ENCODE measurements at regions not wholly inside any gene's neighbourhood (a gene's known extent, or its start where the extent isn't known, plus 50 kb on each side); places are given as distances from the start of the nearest gene placed in this dataset.

DNA sequence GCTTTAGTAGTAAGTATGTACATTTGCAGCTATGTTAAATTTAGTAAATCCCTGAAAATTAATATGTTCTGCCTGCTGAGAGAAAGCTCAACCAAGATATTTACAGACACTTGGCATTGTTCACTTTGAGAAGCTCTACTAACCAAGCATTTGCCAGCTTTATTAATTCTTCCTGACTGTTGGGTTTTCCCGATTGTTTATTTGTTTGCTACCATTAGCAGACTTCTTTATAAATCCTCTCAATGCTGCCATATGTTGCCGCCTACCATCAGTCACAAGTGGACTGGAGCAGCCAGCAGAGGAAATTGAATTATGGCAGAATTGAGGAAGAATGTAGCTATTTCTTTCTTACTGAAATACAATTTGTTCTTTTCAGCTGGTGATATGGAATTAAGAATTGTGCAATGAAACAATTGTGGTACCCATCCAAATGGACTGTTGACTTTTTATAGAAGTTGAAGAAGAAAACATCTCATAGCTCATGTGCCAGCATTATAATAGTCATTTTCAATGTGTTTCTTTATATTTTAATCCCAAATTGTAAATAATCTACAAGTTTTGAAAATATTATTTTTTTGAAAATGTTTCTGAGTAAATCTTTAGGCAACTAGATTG lies 588.7 kb upstream of the CDH6 start:
- TF ChIP-seq GATA2 (IDR thresholded peaks at IDR 0.05; ENCODE audit: low read depth, low read length) (no peak), GATA3 (IDR thresholded peaks at IDR 0.05; ENCODE audit: low read depth, low read length) (no peak)

DNA sequence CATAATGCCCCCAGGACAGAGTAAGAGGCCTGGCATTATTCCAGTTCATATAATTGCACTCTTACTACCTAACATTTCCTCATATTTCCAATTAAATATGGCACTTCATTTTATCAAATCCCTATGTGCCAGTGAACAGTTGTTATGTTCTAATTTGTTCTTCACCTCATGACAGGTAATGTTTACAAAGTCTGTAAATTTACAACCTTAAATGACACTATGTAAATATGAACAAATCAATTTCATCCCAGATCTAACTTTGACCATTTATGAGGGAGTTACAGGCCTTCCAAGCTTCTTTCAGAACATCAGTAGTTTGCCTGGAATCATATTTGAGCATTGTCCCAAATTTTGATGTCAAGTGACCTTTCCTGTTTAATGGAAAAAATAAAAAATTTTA lies 592.6 kb upstream of the CDH6 start:
- TF ChIP-seq GATA2 (IDR thresholded peaks at IDR 0.05; ENCODE audit: low read depth, low read length) = no peak
- no peak for TF ChIP-seq GATA3 (IDR thresholded peaks at IDR 0.05; ENCODE audit: low read depth, low read length)

DNA sequence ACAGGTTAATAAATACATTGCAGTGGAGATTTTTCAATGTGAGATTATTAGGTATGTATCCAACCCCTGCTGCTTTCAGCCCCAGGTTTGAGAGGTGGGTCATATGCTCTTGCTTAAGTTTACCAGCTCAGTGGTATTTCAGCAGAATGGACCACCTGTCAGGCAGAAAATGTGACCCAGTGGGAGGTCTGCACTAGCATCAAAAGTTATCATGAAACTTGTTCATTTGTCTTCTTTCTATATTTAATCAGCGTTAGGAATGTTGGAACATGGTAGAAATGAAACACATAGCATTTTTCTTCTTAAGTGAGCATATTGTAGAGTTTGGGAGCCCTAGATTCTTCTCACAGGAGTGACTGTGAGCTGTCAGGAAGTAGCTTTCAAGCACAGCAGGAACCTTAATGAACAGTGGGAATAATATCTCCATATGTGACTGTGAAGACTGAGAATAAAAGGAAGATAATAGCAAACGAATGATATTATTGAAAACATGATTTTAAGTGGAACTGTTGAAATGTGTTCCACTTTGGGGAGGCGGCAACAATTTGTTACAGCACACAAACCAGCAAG lies 596.9 kb upstream of the CDH6 start:
- TF ChIP-seq GATA3 (IDR thresholded peaks at IDR 0.05; ENCODE audit: low read depth, low read length) (no peak), GATA2 (IDR thresholded peaks at IDR 0.05; ENCODE audit: low read depth, low read length) (no peak)

DNA sequence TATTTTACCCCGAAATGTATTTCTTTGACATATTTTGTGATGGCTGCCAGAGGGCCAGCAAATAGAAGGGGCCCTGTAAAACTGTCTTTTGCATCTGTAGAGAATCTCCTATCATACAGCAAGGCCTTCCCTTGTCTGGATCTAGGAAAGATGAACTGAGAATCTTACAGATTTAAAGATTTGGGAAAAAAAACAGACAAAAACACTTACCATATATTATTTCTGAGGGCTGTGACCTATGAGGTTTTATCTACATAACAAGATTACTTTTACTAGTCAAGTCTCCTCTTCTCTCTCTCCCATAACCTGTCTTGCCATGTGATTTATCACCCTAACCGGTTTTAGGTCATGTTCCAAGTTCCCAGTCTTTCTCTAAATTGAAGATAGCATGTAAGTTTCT lies 599.2 kb upstream of the CDH6 start:
- no peak for TF ChIP-seq GATA3 (IDR thresholded peaks at IDR 0.05; ENCODE audit: low read depth, low read length)
- no peak for TF ChIP-seq GATA2 (IDR thresholded peaks at IDR 0.05; ENCODE audit: low read depth, low read length)

DNA sequence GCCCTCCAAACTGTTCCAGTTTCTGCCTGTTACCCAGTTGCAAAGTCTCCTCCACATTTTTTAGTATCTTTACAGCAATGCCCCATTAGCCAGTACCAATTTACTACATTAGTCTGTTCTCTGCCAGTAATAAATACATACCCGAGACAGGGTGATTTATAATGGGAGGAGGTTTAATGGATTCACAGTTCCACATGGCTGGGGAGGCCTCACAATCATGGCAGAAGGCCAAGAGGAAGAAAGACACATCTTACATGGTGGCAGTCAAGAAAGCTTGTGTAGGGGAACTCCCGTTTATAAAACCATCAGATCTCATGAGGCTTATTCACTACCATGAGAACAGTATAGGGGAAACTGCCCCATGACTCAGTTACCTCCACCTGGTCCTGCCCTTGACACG lies 600.7 kb upstream of the CDH6 start:
- TF ChIP-seq GATA2 (IDR thresholded peaks at IDR 0.05; ENCODE audit: low read depth, low read length) = no peak
- TF ChIP-seq GATA3 (IDR thresholded peaks at IDR 0.05; ENCODE audit: low read depth, low read length) = no peak

DNA sequence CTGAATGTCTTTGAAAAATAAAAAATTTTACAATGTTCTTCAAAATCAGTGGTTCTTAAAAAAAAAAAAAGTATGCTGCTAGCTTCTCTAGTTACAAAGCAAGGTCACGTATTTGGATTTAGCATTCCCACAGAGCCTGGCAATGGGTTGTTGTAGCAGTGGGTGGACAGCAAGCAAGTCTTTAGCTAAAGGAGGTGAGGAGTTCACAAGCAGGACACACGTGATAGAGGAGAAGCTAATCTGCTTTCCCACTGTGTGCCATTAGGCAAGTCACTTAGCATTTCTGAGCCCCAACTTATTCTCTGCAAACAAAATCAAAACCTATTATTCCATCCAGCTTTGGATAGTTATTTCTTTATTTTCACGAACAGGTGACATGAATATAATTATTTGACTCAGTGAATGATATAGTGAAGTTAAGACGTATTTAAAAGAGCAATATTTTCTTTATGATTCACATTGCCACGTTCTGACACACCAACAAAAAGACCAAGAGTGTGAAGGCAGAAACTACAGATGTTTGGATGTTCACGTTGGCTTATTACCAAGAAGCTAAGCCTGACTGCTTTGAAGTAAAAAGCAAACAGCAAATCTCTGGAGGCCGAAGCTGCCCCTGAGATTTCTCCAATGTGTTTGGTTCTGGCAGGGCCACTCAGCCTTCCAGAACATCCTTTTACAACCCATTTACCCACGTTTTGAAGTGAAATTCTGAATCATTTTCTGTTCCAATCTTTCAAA lies 612.1 kb upstream of the CDH6 start:
- TF ChIP-seq GATA2 (IDR thresholded peaks at IDR 0.05; ENCODE audit: low read depth, low read length) (no peak), GATA3 (IDR thresholded peaks at IDR 0.05; ENCODE audit: low read depth, low read length) (no peak)

DNA sequence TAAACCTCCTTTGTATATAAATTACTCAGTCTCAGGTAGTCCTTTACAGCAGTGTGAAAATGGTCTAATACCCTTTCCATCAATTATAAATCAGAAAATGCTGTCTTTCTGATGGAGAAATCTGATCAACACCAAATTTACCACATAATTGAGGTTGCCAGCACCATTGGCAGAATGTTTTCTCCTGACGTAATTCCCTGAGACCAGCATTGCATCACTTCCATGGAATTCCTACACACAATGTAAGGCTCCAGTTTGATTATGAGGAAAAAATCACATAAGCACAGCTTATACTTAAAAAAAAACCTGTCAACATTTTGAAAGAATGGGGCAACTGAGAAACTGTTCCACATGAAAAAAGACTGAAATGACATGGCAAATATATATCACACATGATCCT lies 618.7 kb upstream of the CDH6 start:
- TF ChIP-seq GATA3 (IDR thresholded peaks at IDR 0.05; ENCODE audit: low read depth, low read length) (no peak), GATA2 (IDR thresholded peaks at IDR 0.05; ENCODE audit: low read depth, low read length) (no peak)

DNA sequence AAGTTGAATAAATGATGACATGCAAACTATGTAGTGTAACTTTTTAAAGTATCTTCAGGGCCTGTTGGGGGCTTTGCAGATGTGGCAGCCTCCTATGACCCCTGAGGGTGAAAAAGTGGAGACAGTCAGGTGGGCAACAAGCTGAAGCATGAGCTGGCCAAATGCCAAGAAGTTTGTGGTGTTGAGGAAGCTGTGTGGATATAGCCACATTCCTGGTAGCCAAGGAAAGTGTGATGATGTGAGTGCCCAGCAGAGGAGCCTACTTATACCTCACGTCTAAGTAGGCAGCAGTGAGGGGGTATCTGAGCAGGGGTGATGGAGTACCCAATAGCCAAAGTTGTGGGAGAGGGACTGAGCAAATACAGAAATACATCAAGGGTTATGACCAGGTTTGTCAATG lies 621.2 kb upstream of the CDH6 start:
- no peak for TF ChIP-seq GATA2 (IDR thresholded peaks at IDR 0.05; ENCODE audit: low read depth, low read length)

DNA sequence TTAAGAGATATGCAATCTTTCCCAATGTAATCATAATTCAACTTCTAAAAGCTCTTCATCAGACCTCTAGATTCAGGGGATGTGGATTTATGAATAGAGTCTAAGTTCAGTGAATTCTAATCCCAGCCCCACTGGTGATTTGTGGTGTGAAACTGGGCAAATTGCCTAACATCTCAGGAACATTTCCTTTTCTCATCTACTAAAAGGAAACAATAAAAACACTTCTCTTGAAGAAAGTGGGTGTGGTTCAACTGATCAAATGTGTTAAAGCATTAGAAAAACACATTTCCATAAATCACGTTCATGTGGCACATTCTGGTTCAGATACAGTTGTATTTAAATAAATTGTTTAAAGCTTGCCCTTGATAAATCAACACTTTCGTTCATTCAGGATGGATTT lies 631.7 kb upstream of the CDH6 start:
- no peak for TF ChIP-seq GATA2 (IDR thresholded peaks at IDR 0.05; ENCODE audit: low read depth, low read length)
- no peak for TF ChIP-seq GATA3 (IDR thresholded peaks at IDR 0.05; ENCODE audit: low read depth, low read length)

DNA sequence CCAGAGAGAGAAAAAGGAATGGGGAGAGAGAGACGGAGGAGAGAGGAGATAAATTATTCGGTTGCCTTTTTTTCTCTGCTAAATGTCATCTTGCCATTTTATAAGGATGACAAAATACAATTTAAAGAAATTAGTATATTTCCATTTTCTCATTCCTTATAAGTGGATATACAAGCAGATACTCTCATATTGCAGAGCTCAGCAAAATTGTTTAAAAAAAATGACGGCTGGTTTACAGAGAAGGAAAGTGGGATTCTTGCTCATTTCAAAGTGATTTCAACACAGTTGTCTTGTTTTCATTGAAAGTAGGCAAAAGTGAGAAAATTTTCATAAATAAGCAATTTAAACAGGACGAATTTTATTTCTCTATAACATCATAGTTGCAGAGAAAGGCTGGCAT lies 641.9 kb upstream of the CDH6 start:
- no peak for TF ChIP-seq GATA3 (IDR thresholded peaks at IDR 0.05; ENCODE audit: low read depth, low read length)
- no peak for TF ChIP-seq GATA2 (IDR thresholded peaks at IDR 0.05; ENCODE audit: low read depth, low read length)

DNA sequence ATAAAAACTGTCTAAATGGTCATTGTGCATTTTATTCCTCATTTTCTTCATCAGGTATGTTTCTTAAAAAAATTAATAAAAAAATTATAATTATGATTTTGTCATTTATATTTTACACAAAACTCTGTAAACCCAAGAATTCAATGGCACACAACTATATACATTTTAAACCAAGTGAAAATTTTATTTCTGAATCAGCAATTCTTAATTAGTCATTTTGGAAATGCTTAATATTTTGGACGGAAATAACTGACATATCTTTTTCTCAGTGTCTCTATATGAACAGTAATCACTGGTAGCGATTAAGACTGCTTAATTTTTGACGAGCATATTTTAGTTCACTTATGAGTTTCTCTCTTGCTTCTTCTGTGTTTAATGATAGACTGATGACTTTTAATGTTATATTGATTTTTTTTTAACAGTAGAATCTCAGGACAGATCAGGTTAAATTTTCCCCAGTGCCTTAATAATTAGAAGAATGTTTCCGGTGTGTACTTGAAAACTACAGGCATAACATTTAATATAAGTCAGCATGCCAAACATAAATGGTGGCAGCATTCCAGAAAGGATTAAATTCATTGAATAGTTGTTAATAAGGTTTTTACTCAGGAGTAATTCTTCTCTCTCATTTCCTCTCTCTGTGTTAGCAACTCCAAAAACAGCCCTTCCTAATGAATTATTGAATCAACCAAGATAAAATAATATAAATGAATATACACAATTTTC lies 644.7 kb upstream of the CDH6 start:
- no peak for TF ChIP-seq GATA3 (IDR thresholded peaks at IDR 0.05; ENCODE audit: low read depth, low read length)
- TF ChIP-seq GATA2 (IDR thresholded peaks at IDR 0.05; ENCODE audit: low read depth, low read length) = no peak

DNA sequence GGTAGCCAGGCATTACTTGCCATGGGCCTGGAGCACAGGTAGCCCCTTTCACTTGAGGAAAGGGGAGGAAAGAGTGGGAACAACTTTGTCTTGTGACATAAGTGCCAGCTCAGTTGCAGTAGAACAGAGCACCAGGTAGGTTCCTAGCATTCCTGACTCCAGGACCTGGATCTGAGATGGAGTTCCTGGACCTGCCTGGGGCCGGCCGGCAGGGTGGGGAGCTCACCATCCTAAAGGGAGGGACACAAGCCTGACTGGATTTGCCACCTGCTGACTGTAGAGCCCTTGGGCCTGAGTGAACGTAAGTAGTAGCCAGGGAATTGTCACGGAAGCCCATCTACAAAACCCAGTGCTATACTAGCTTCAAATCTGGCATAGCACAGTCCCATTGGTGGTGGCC lies 653.3 kb upstream of the CDH6 start:
- TF ChIP-seq GATA2 (IDR thresholded peaks at IDR 0.05; ENCODE audit: low read depth, low read length) (no peak), GATA3 (IDR thresholded peaks at IDR 0.05; ENCODE audit: low read depth, low read length) (no peak)

DNA sequence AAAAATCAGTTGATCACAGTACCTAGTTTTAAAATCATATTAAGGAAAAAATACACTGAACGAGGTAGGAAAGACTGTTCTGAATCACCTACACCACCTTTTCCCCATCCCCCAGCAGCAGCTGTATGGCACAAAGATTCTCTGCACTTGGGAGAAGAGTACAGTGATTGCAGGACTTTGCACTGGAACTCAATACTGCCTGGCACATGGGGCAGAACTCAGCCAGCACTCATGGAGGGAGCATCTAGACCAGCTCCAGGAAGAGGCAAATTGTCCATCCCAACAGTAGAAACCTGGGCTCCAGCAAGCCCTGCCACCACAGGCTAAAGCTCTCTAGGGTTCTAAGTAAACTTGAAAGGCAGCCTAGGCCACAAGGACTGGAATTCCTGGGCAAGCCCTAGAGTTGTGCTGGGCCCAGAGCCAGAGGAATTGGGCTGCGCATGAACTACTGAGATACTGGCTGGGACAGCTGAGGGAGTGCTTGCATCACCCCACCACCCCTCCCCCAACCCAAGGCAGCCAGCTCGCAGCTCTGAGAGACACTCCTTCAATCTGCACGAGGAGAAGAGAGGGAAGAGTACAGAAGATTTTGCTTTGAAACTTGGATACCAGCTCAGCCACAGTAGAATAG lies 654.4 kb upstream of the CDH6 start:
- TF ChIP-seq GATA3 (IDR thresholded peaks at IDR 0.05; ENCODE audit: low read depth, low read length) (no peak), GATA2 (IDR thresholded peaks at IDR 0.05; ENCODE audit: low read depth, low read length) (no peak)

DNA sequence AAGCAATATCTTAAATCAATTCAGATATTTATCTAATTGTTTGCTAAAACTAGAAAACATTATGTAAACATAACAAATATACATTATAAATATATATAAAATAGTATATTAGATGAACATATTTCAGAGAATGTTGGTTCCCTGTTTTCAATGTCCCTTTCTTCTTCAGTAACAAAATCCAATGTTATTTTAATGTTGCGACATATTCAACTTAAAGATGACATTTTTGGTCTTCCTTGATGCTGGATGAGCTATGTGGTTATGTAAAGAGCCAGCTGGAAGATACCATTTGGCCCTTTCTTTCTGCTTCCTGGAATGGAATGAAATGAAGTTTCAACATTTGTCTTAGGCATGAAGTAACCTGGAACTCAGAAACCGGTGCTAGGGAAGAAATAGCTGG lies 668.1 kb upstream of the CDH6 start:
- TF ChIP-seq GATA2 (IDR thresholded peaks at IDR 0.05; ENCODE audit: low read depth, low read length) (no peak), GATA3 (IDR thresholded peaks at IDR 0.05; ENCODE audit: low read depth, low read length) (no peak)
